PC-3 (cell line): ENCODE measurements at regions not wholly inside any gene's neighbourhood (a gene's known extent, or its start where the extent isn't known, plus 50 kb on each side); places are given as distances from the start of the nearest gene placed in this dataset.

Source experiments
- CTCF ChIP-seq: fragments of 300-600 bp; sonication (generic); conservative IDR thresholded peaks from 2 replicates; pipeline ENCODE4 v1.5.1; 2017; ENCODE audit warnings: antibody characterized with exemption, low read depth, mild to moderate bottlenecking, low read length
- EZH2 ChIP-seq: fragments of 300-600 bp; sonication (generic); IDR thresholded peaks from one replicate; pipeline ENCODE4 v1.6.1; 2017; ENCODE audit warnings: antibody characterized with exemption, mild to moderate bottlenecking, low read length; ENCODE audit not compliant: unreplicated experiment
- EZH2phosphoT487 ChIP-seq: fragments of 300-600 bp; sonication (generic); IDR thresholded peaks from 2 replicates; pipeline ENCODE4 v1.6.1; 2018; ENCODE audit warnings: mild to moderate bottlenecking, antibody characterized with exemption, low read length, borderline replicate concordance

- no peak for TF ChIP-seq CTCF
- no peak for TF ChIP-seq EZH2
- TF ChIP-seq EZH2phosphoT487: no peak
These were observed 415.9 kb downstream of the GRB14 start for GRCh38 chr2:164205347-164205746.
